Breast epithelium (tissue), 3 donors: ENCODE measurements at regions not wholly inside any gene's neighbourhood (a gene's known extent, or its start where the extent isn't known, plus 50 kb on each side); places are given as distances from the start of the nearest gene placed in this dataset.

Experiments
- POLR2A ChIP-seq: fragments of 450-650 bp; IDR thresholded peaks from one replicate; pipeline ENCODE4 v1.6.1; 2016; ENCODE audit warnings: antibody characterized with exemption, mild to moderate bottlenecking, moderate library complexity
- POLR2AphosphoS5 ChIP-seq, 3 donors: sonication (generic); formaldehyde crosslinking; IDR thresholded peaks; one replicate each; pipeline ENCODE4 v1.6.1; 2017; ENCODE audit warnings: antibody characterized with exemption in 3 of 3
- TF ChIP-seq, protein P1 (sequence below), 3 donors: fragments of 450-650 bp; IDR thresholded peaks; one replicate each; pipeline ENCODE4 v1.5.1; 2016 to 2017; ENCODE audit warnings: antibody characterized with exemption in 3 of 3, mild to moderate bottlenecking in 3 of 3, moderate library complexity in 3 of 3

DNA sequence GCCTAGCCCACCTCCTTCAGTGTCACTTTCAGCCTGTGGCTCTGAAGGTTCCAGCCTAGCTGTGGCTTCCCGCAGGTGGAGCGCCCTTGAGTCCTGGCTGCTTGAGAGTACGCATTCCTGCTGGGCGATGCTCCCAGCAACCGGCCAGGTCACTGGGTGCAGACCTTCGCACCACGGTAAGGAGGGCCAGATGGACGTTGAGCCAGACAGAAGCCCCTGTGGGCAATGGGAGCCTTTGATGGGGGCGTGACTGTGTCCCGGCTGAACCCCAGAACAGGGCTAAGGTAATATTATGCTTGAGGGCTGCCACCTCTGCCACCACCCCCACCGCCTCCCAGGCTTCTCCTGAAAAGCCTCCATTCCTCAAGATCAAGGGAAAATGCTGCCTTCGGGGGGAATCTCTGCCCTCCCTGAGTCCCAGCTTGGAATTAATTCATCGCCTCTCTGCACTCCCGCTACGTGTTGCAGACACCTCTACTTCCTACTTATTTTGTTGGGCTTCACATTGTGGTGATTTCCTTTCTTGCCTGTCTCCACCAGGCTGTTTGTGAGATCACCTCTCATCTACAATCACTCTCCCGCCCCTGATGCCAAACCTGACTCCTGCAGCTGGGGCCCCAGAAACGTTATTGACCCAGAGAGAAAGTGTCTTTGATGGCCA, 144.9 kb upstream of the NECTIN1 start:
- TF ChIP-seq POLR2AphosphoS5 (IDR thresholded peaks at IDR 0.05) (no peak), POLR2A (no peak)
- TF ChIP-seq, protein P1, sequence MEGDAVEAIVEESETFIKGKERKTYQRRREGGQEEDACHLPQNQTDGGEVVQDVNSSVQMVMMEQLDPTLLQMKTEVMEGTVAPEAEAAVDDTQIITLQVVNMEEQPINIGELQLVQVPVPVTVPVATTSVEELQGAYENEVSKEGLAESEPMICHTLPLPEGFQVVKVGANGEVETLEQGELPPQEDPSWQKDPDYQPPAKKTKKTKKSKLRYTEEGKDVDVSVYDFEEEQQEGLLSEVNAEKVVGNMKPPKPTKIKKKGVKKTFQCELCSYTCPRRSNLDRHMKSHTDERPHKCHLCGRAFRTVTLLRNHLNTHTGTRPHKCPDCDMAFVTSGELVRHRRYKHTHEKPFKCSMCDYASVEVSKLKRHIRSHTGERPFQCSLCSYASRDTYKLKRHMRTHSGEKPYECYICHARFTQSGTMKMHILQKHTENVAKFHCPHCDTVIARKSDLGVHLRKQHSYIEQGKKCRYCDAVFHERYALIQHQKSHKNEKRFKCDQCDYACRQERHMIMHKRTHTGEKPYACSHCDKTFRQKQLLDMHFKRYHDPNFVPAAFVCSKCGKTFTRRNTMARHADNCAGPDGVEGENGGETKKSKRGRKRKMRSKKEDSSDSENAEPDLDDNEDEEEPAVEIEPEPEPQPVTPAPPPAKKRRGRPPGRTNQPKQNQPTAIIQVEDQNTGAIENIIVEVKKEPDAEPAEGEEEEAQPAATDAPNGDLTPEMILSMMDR (IDR thresholded peaks at IDR 0.05) = no peak
